ENCODE measurements at regions not wholly inside any gene's neighbourhood (a gene's known extent, or its start where the extent isn't known, plus 50 kb on each side); places are given as distances from the start of the nearest gene placed in this dataset.

DNA sequence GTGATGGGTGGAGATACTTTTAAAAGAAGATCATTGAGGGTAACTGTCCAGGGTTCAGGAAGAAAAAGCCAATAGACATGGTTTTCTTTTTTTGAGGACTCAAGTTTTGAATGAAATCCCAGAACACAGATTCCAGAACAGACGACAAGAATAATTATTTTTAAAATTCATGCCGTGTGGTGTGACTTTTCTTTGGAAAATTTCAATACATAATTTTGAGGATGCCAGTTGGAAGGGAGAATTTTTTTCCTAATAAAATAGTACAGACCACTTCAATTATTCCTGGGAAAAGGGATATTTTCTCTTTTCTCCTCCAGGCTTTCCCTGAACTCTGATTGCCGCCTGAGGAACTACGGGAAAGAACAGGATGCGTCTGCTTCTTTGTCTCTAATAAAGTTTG, 951.4 kb downstream of the KCNMA1 start:
- DNase-seq (ENCODE audit: low read depth), result no peak
- TF ChIP-seq, protein P1, sequence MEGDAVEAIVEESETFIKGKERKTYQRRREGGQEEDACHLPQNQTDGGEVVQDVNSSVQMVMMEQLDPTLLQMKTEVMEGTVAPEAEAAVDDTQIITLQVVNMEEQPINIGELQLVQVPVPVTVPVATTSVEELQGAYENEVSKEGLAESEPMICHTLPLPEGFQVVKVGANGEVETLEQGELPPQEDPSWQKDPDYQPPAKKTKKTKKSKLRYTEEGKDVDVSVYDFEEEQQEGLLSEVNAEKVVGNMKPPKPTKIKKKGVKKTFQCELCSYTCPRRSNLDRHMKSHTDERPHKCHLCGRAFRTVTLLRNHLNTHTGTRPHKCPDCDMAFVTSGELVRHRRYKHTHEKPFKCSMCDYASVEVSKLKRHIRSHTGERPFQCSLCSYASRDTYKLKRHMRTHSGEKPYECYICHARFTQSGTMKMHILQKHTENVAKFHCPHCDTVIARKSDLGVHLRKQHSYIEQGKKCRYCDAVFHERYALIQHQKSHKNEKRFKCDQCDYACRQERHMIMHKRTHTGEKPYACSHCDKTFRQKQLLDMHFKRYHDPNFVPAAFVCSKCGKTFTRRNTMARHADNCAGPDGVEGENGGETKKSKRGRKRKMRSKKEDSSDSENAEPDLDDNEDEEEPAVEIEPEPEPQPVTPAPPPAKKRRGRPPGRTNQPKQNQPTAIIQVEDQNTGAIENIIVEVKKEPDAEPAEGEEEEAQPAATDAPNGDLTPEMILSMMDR (conservative IDR thresholded peaks at IDR 0.05; ENCODE audit: low read depth, low read length), result no peak
- H3K4me3 ChIP-seq (ENCODE audit: low read depth, low read length), result no peak overlapping the region

DNA sequence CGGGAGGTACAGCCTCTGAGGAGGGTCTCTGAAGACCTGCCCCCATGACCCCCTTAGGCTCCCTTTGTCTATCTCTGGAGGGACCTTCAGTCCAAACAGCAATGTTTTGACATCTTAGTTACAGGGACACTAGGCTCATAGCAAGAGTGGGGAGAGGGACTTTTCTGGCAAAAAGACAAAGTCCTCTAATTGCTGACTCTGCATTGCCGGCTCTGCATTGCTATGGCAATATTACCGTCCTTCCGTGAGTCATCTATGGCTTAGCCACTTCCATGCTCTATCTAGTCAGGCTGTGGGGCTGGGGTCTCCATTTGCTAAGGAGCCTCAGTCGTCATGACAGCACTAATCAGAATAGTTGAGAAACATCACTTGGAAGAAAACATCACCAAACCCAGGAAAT, 952.6 kb downstream of the KCNMA1 start:
- H3K4me3 ChIP-seq (ENCODE audit: low read depth, low read length), result no peak overlapping the region
- no peak for DNase-seq (ENCODE audit: low read depth)
- TF ChIP-seq, protein P1 (conservative IDR thresholded peaks at IDR 0.05; ENCODE audit: low read depth, low read length), result no peak

DNA sequence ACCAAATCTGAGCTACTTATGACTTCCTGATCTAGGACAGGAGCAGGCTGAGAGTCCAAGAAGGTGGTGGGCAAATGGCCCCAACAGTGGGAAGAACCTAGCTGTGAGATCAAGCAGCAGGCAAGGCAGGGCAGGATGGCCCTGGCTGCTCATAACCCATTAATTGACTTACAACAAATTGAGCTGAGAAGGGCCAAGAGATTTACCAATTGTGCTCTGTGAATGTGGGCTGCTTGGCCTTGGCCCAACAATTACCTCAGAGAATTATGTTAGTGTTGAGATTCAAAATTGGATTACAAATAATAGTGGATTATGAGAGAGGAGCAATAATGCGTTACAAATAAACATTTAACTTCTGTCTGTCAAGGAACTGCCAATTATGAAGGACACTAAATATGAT, 956.5 kb downstream of the KCNMA1 start:
- H3K4me3 ChIP-seq (ENCODE audit: low read depth, low read length), result no peak overlapping the region
- no peak for DNase-seq (ENCODE audit: low read depth)
- TF ChIP-seq, protein P1 (conservative IDR thresholded peaks at IDR 0.05; ENCODE audit: low read depth, low read length), result no peak

DNA sequence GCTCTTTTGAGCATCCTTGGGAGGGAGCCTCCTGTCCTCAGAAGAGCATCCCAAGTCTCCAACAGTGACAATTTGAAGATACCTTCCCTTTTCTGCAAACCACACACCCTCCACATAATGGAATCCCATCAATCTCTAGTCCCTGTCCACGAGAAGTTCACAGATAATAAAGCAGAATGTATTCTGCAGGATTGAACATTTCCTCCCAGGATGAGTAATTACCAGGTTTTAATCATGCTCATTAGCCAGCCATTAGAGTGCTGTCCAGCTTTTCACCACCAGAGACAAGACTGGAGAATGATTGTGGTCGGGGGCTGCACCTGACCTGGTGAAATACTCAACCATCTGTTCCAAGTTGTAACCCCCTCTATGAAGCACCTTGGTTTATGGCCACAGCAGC, 958.6 kb downstream of the KCNMA1 start:
- TF ChIP-seq, protein P1 (conservative IDR thresholded peaks at IDR 0.05; ENCODE audit: low read depth, low read length), result no peak
- no peak for DNase-seq (ENCODE audit: low read depth)
- no peak overlapping the region for H3K4me3 ChIP-seq (ENCODE audit: low read depth, low read length)

DNA sequence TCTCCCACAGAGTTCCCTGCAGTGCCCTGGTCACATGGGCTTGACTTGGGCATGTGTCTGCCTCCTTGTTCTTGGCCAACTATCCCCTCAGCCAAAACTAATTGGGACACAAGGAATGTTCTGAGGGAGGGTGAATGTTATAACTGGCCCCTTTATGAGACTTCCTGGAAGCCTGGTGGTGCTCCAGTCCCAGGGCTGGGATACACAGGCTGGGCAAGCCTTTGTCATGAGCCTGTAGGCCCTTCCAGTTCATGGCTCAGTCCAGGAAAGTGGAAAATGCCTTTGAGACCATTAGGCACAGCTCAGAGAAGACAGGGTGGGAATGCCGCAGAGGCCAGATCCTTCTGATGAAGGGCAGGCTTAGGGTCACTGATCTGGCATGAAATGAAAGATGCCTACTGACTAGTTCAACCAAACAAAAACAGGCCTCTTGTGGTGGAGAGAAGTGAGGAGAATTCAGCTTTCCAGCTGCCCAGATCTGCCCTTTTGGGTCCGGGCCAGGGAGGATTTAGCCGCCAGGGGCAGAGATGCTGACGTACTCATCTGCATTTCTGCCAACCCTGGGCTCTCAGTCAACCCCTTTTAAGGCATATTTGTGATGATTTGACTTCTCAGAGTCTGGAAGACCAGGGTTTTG, 961.5 kb downstream of the KCNMA1 start:
- no peak for DNase-seq (ENCODE audit: low read depth)
- TF ChIP-seq, protein P1 (conservative IDR thresholded peaks at IDR 0.05; ENCODE audit: low read depth, low read length), result no peak
- no peak overlapping the region for H3K4me3 ChIP-seq (ENCODE audit: low read depth, low read length)

DNA sequence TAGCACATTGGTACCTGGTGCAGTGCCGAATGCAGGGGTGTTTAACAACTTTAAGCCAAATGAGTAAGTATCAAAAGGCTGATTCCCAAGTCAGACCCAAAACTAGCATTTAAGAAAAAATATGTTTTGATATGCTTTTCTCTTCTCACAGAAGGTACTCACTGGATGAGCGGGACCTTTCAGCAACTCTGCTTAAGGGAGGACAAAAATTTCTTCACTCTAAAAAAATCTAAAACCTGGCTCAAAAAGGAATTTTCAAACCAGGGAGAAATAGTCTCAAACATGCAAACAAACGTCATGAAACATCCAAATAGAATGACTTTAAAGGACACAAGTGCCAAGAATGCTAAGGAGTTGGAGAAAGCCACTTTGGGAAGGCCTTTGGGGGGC, 962.1 kb downstream of the KCNMA1 start:
- no peak overlapping the region for H3K4me3 ChIP-seq (ENCODE audit: low read depth, low read length)
- DNase-seq (ENCODE audit: low read depth), result no peak
- TF ChIP-seq, protein P1 (conservative IDR thresholded peaks at IDR 0.05; ENCODE audit: low read depth, low read length), result no peak
